OCI-LY3 (cell line): ENCODE measurements at regions not wholly inside any gene's neighbourhood (a gene's known extent, or its start where the extent isn't known, plus 50 kb on each side); places are given as distances from the start of the nearest gene placed in this dataset.
A peak's percentile ranks its signal among the peaks of the same experiment; 100 is the strongest.

Experiments
- H2AFZ ChIP-seq: fragments of 200-600, 300-600 bp; shearing (Covaris generic); 2 replicates; pipeline ENCODE4 v1.6.0; 2014; ENCODE audit warnings: antibody characterized with exemption, low read depth, low read length
- H3K27ac ChIP-seq: fragments of 200-600, 300-600 bp; sonication (generic); 2 replicates; pipeline ENCODE4 v1.5.1; 2014; ENCODE audit warnings: mild to moderate bottlenecking, low read length, moderate library complexity, mixed read lengths
- H3K27me3 ChIP-seq: fragments of 200-600, 300-600 bp; sonication (generic); 2 replicates; pipeline ENCODE4 v1.6.1; 2014; ENCODE audit warnings: low read depth, low read length, mixed read lengths
- H3K36me3 ChIP-seq: fragments of 200-600, 300-600 bp; sonication (generic); replicated peaks from 2 replicates; pipeline ENCODE3; 2014; ENCODE audit warnings: low read depth, low read length, mixed read lengths
- H3K4me1 ChIP-seq: fragments of 300-600, 200-600 bp; sonication (generic); 2 replicates; pipeline ENCODE4 v1.6.1; 2014; ENCODE audit warnings: low read length, mixed read lengths
- H3K4me2 ChIP-seq: fragments of 200-600, 300-600 bp; sonication (generic); 2 replicates; pipeline ENCODE4 v1.6.1; 2014; ENCODE audit warnings: low read length, mixed read lengths
- H3K4me3 ChIP-seq: fragments of 300-600, 200-600 bp; sonication (generic); 2 replicates; pipeline ENCODE4 v1.5.1; 2014; ENCODE audit warnings: antibody characterized with exemption, mild to moderate bottlenecking, low read length, moderate library complexity
- H3K79me2 ChIP-seq: fragments of 300-600, 200-600 bp; shearing (Covaris generic); 2 replicates; pipeline ENCODE4 v1.6.1; 2014; ENCODE audit warnings: mild to moderate bottlenecking, low read length, mixed read lengths
- H3K9ac ChIP-seq: fragments of 300-600, 200-600 bp; shearing (Covaris generic); 2 replicates; pipeline ENCODE4 v1.6.0; 2014; ENCODE audit warnings: mild to moderate bottlenecking, low read length, moderate library complexity
- H3K9me3 ChIP-seq: fragments of 200-600, 300-600 bp; shearing (Covaris generic); 2 replicates; pipeline ENCODE4 v1.6.1; 2014; ENCODE audit warnings: low read length, mixed read lengths; ENCODE audit not compliant: insufficient read depth
- H4K20me1 ChIP-seq: fragments of 200-600, 300-600 bp; sonication (generic); 2 replicates; pipeline ENCODE4 v1.6.1; 2016; ENCODE audit warnings: low read length, mixed read lengths; ENCODE audit not compliant: insufficient read depth
- EZH2phosphoT487 ChIP-seq: fragments of 200-600 bp; shearing (Covaris generic); IDR thresholded peaks from 2 replicates; pipeline ENCODE4 v1.6.1; 2018; ENCODE audit warnings: antibody characterized with exemption, mixed run types, low read depth
- TF ChIP-seq, protein P1 (sequence below): fragments of 200-600, 300-600 bp; sonication (generic); IDR thresholded peaks from 2 replicates; pipeline ENCODE4 v1.5.1; 2014; ENCODE audit warnings: antibody characterized with exemption, low read length, low read depth

DNA sequence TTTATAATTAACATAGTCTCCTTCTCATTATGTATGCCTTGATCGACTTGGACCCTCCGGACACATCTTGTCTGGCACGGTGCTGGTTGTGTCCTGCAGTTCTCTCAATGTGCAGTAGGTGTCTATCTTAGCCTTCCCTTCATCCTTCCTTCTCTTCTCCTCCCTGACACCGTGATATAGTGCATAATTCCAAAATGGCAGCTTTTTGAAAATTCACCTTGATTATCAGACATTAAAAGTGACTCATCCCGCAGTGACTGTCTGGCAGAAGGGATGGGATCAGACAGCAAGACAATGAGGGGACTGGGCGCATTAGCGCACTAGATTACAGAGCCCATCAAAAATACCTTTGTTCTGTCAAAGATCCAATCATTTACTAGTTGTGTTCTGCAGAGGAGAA, 70.0 kb upstream of the PMFBP1 start:
- Histone ChIP-seq H3K27me3 (no peaks in the 10 kb centered on the region), H3K4me3 (no peak overlapping the region), H3K9me3 (no peaks in the 10 kb centered on the region), H2AFZ (no peak overlapping the region), H3K4me1 (no peaks in the 10 kb centered on the region), H3K36me3 (no peaks in the 10 kb centered on the region), H3K27ac (no peak overlapping the region), H3K9ac (no peak overlapping the region), H3K4me2 (no peak overlapping the region), H4K20me1 (no peaks in the 10 kb centered on the region), H3K79me2 (no peaks in the 10 kb centered on the region)
- TF ChIP-seq, protein P1, sequence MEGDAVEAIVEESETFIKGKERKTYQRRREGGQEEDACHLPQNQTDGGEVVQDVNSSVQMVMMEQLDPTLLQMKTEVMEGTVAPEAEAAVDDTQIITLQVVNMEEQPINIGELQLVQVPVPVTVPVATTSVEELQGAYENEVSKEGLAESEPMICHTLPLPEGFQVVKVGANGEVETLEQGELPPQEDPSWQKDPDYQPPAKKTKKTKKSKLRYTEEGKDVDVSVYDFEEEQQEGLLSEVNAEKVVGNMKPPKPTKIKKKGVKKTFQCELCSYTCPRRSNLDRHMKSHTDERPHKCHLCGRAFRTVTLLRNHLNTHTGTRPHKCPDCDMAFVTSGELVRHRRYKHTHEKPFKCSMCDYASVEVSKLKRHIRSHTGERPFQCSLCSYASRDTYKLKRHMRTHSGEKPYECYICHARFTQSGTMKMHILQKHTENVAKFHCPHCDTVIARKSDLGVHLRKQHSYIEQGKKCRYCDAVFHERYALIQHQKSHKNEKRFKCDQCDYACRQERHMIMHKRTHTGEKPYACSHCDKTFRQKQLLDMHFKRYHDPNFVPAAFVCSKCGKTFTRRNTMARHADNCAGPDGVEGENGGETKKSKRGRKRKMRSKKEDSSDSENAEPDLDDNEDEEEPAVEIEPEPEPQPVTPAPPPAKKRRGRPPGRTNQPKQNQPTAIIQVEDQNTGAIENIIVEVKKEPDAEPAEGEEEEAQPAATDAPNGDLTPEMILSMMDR: peak; percentile 61
- no peak for TF ChIP-seq EZH2phosphoT487

DNA sequence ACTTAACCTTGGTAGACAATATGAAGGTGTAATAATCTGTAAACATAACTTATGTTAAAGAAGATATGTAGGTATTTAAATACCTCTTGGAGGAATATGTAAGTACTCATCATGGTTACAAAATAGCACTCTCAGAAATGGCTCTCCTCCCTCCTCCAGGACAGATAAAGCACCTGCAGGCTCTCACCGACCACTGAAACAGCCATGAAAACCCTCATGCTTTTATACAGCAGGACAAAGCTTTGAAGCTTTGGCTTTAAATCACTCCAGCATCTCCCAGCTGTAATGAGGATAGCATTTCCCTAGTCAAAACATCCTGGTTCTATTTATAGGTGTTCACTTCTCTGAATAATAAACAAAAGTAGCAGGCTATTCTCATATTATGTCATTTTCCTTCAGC, 69.1 kb upstream of the PMFBP1 start:
- Histone ChIP-seq H3K4me1 (no peaks in the 10 kb centered on the region), H3K4me2 (no peak overlapping the region), H3K27me3 (no peaks in the 10 kb centered on the region), H2AFZ (no peak overlapping the region), H3K36me3 (no peaks in the 10 kb centered on the region), H3K4me3 (no peak overlapping the region), H3K9me3 (no peaks in the 10 kb centered on the region), H3K27ac (no peak overlapping the region), H3K79me2 (no peaks in the 10 kb centered on the region), H4K20me1 (no peaks in the 10 kb centered on the region), H3K9ac (no peak overlapping the region)
- TF ChIP-seq, protein P1: no peak
- TF ChIP-seq EZH2phosphoT487: no peak

DNA sequence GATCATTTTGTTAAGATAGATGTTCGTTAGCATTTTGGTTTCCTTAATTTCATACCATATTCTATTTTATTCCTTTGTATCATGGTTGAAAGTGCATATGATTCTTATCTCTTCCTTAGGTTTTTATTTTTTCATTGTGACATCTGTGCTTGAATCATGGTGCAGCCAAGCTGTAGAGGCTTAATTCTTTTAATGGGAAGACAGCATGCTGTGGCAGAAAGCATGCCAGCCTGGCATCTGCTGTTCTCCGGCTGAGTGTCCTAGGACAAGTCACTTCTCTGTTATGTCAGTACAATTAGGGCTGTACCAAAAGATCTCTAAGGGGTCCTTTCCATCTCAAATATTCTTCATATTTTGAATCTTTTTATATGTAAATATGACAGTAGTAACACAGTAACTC, 68.5 kb upstream of the PMFBP1 start:
- TF ChIP-seq EZH2phosphoT487: no peak
- TF ChIP-seq, protein P1: no peak
- no peak overlapping the region for H3K27ac ChIP-seq
- H3K27me3 ChIP-seq: no peaks in the 10 kb centered on the region
- no peak overlapping the region for H3K4me2 ChIP-seq
- no peaks in the 10 kb centered on the region for H3K4me1 ChIP-seq
- no peak overlapping the region for H3K4me3 ChIP-seq
- H3K9me3 ChIP-seq: no peaks in the 10 kb centered on the region
- no peak overlapping the region for H3K9ac ChIP-seq
- no peaks in the 10 kb centered on the region for H3K79me2 ChIP-seq
- no peaks in the 10 kb centered on the region for H4K20me1 ChIP-seq
- no peaks in the 10 kb centered on the region for H3K36me3 ChIP-seq
- H2AFZ ChIP-seq: no peak overlapping the region

DNA sequence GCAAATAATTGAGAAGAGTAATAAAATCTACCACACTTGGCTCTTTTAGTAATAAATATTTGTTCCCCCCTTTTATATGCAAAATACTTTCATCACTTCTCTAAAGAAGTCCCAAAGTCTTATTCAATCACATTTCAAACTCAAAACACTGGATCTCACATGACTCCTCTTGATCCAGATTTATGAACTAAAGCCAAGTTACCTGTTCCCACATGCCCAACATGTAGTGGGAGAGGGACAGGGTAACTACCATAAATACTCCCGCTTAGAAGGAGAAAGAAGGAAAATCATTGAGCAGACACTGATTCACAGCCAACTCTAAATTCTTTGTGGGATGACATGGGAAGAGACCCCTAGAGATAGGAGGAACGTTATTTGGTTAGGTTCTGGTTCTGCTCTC, 64.9 kb upstream of the PMFBP1 start:
- Histone ChIP-seq H3K9me3 (no peaks in the 10 kb centered on the region), H3K36me3 (no peaks in the 10 kb centered on the region)

More for the DNA sequence above, 64.9 kb upstream of the PMFBP1 start:
- TF ChIP-seq, protein P1: no peak
- no peak for TF ChIP-seq EZH2phosphoT487
- no peaks in the 10 kb centered on the region for H4K20me1 ChIP-seq
- H3K27ac ChIP-seq: no peak overlapping the region
- no peaks in the 10 kb centered on the region for H3K79me2 ChIP-seq
- no peak overlapping the region for H3K9ac ChIP-seq
- H2AFZ ChIP-seq: no peak overlapping the region
- H3K4me3 ChIP-seq: no peak overlapping the region
- no peaks in the 10 kb centered on the region for H3K27me3 ChIP-seq
- H3K4me1 ChIP-seq: peaks cover 10% of the 10 kb centered on the region
- no peak overlapping the region for H3K4me2 ChIP-seq
